ENCODE measurements at regions not wholly inside any gene's neighbourhood (a gene's known extent, or its start where the extent isn't known, plus 50 kb on each side); places are given as distances from the start of the nearest gene placed in this dataset.

GRCh38 chr9:134570151-134570621, 71.4 kb upstream of the COL5A1 start:
- TF ChIP-seq CTCF (IDR thresholded peaks at IDR 0.05), result no peak
- TF ChIP-seq POLR2A (IDR thresholded peaks at IDR 0.05), result no peak

Measured in thyroid gland (tissue), 4 donors.